Fibroblast of lung (primary cell): ENCODE measurements at regions not wholly inside any gene's neighbourhood (a gene's known extent, or its start where the extent isn't known, plus 50 kb on each side); places are given as distances from the start of the nearest gene placed in this dataset.

ENCODE experiments used
- DNase-seq, 2 donors: peaks; one replicate each; pipeline versions ENCODE4 v3.0.0 to v3.0.0-alpha.2; 2010; ENCODE audit warnings: low read depth in 2 of 2
- H2AFZ ChIP-seq: 2 replicates; pipeline ENCODE4 v1.5.1; 2012; ENCODE audit warnings: low read length, control low read depth, inconsistent platforms
- H3K27ac ChIP-seq: 2 replicates; pipeline ENCODE4 v1.5.1; 2011; ENCODE audit warnings: low read length, control low read depth; ENCODE audit not compliant: insufficient read depth
- H3K27me3 ChIP-seq: 2 replicates; pipeline ENCODE4 v1.5.1; 2011; ENCODE audit warnings: mild to moderate bottlenecking, low read length; ENCODE audit not compliant: control insufficient read depth, insufficient read depth
- H3K36me3 ChIP-seq: 2 replicates; pipeline ENCODE4 v1.5.1; 2011; ENCODE audit warnings: low read length; ENCODE audit not compliant: control insufficient read depth, insufficient read depth
- H3K4me1 ChIP-seq: 2 replicates; pipeline ENCODE4 v1.5.1; 2011; ENCODE audit warnings: low read length; ENCODE audit not compliant: control insufficient read depth, insufficient read depth; ENCODE audit errors: extremely low read depth
- H3K4me2 ChIP-seq: 2 replicates; pipeline ENCODE4 v1.5.1; 2011; ENCODE audit warnings: low read length, control low read depth; ENCODE audit not compliant: insufficient read depth; ENCODE audit errors: extremely low read depth
- H3K4me3 ChIP-seq, 4 experiments: fragments of 200-600 bp in 1 of 4; sonication (generic) in 1 of 4; replicated peaks in 1 of 4; 2 replicates each; pipeline ENCODE4 v1.5.1; 2011 to 2016; ENCODE audit warnings: low read length in 4 of 4, low read depth in 3 of 4, mild to moderate bottlenecking in 3 of 4, control low read depth in 2 of 4, inconsistent platforms in 1 of 4, mixed read lengths in 1 of 4; ENCODE audit not compliant: insufficient read depth in 1 of 4; ENCODE audit errors: control extremely low read depth in 1 of 4
- H3K79me2 ChIP-seq: 2 replicates; pipeline ENCODE4 v1.5.1; 2012; ENCODE audit warnings: mild to moderate bottlenecking, low read length, inconsistent platforms; ENCODE audit not compliant: control insufficient read depth, insufficient read depth
- H3K9ac ChIP-seq: 2 replicates; pipeline ENCODE4 v1.5.1; 2011; ENCODE audit warnings: mild to moderate bottlenecking, low read length, control low read depth; ENCODE audit not compliant: insufficient read depth
- H3K9me3 ChIP-seq: 2 replicates; pipeline ENCODE4 v1.5.1; 2012; ENCODE audit warnings: low read depth, low read length; ENCODE audit not compliant: control insufficient read depth, insufficient read depth
- H4K20me1 ChIP-seq: 2 replicates; pipeline ENCODE4 v1.5.1; 2011; ENCODE audit warnings: low read length; ENCODE audit not compliant: control insufficient read depth, insufficient read depth; ENCODE audit errors: extremely low read depth
- EZH2 ChIP-seq: IDR thresholded peaks from 2 replicates; pipeline ENCODE4 v1.5.1; 2012; ENCODE audit warnings: low read length, control low read depth, mild to moderate bottlenecking; ENCODE audit errors: missing control alignments
- TF ChIP-seq, protein P1 (sequence below), 2 donors: IDR thresholded peaks in 1 of 2; conservative IDR thresholded peaks in 1 of 2; 1 replicate in 1 of 2; 2 replicates in 1 of 2; pipeline ENCODE4 v1.5.1; 2011 to 2012; ENCODE audit warnings: low read length in 2 of 2, control low read depth in 1 of 2, inconsistent platforms in 1 of 2, low read depth in 1 of 2, mild to moderate bottlenecking in 1 of 2

DNA sequence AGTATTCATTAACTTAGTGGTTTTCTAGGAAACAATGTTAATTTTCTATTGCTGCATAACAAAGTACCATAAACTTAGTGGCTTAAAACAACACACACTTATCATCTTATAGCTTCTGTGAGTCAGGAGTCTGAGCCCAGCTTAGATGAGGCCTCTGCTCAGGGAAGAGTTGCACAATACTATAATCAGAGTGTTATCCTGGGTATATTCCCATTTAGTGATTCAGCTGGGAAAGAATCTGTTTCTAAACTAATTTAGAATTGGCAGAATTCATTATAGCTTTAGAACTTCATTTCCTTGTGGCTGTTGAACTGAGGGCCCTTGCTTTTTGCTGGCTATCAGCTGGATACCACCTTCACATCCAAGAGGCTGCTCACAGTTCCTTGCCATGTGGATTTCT lies 515.5 kb downstream of the BRINP3 start:
- no peaks in the 10 kb centered on the region for H3K79me2 ChIP-seq
- H3K4me3 ChIP-seq: no peak overlapping the region
- no peak overlapping the region for H3K4me2 ChIP-seq
- H3K36me3 ChIP-seq: no peaks in the 10 kb centered on the region
- H3K4me1 ChIP-seq: no peaks in the 10 kb centered on the region
- peak; percentile 91 for DNase-seq
- H3K9ac ChIP-seq: no peak overlapping the region
- H3K9me3 ChIP-seq: no peaks in the 10 kb centered on the region
- TF ChIP-seq EZH2: no peak
- TF ChIP-seq, protein P1, sequence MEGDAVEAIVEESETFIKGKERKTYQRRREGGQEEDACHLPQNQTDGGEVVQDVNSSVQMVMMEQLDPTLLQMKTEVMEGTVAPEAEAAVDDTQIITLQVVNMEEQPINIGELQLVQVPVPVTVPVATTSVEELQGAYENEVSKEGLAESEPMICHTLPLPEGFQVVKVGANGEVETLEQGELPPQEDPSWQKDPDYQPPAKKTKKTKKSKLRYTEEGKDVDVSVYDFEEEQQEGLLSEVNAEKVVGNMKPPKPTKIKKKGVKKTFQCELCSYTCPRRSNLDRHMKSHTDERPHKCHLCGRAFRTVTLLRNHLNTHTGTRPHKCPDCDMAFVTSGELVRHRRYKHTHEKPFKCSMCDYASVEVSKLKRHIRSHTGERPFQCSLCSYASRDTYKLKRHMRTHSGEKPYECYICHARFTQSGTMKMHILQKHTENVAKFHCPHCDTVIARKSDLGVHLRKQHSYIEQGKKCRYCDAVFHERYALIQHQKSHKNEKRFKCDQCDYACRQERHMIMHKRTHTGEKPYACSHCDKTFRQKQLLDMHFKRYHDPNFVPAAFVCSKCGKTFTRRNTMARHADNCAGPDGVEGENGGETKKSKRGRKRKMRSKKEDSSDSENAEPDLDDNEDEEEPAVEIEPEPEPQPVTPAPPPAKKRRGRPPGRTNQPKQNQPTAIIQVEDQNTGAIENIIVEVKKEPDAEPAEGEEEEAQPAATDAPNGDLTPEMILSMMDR (conservative IDR thresholded peaks at IDR 0.05 in 1 of 2, IDR thresholded peaks at IDR 0.05 in 1 of 2; ENCODE audit: low read depth in 1 of 2, low read length in 2 of 2): no peak
- no peaks in the 10 kb centered on the region for H3K27me3 ChIP-seq
- H2AFZ ChIP-seq: no peak overlapping the region
- H4K20me1 ChIP-seq: no peaks in the 10 kb centered on the region
- H3K27ac ChIP-seq: no peak overlapping the region

DNA sequence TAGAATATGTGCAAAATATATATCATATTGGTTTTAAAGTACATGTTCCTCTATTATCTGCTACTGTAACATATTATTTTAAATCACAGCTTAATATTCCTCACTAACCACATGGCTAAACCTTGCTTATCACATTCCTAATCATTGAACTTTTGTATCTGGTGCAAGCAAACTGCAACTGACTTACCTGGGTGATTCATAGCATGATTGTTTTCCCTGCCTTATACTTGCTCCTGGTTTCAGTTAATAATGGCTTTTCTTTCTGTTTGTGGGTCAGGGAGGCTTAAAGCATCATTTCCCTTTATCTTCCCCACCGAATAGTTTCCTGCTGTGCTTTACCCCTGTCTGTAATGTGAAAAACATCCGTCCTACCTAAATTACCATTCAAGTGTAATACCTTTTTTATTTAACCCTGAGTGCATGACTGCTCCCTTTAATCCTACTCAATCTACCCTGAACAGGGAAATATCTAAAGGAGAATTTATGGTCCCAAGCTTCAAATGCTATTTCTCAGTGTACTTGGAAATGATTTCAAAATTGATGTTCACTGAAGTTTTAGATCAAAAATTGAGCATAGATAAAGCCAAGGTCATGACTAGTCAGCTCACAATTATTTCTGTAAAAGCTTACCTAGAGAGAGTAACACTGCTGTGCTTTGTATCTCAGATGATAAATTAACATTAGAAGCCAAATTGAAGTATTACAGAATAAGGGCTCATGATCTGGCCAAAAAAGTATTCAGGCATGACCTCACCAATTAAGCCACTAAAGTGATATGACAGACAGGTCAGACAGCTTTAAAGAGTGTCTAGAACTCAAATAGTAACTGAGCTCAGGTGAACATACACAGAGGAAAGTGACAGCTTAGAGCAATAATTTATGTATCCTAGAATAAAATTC lies 507.1 kb downstream of the BRINP3 start:
- H3K4me1 ChIP-seq: no peaks in the 10 kb centered on the region
- no peak overlapping the region for H3K9ac ChIP-seq
- no peak overlapping the region for H3K4me2 ChIP-seq

DNA sequence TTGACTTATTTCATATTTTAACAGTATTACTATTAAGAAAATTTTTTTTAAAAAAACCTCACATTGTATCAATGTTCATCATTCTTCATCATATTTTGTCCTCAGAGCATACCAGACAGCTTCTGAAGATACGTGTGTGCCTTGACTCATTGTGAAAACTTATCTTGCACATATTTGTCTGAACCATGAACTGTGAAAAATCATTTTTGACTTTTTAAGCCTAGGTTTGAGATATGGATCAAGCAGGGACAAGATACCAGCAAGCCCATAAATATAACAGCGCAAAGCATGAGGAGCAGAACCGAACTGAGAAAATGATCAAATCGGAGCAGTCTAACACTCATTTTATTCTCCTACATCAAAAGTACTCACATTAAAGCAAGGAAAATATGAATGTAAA lies 506.0 kb downstream of the BRINP3 start:
- H3K4me3 ChIP-seq: no peak overlapping the region
- H3K79me2 ChIP-seq: no peaks in the 10 kb centered on the region
- no peaks in the 10 kb centered on the region for H4K20me1 ChIP-seq
- H3K27me3 ChIP-seq: no peaks in the 10 kb centered on the region
- TF ChIP-seq EZH2: no peak
- TF ChIP-seq, protein P1 (conservative IDR thresholded peaks at IDR 0.05 in 1 of 2, IDR thresholded peaks at IDR 0.05 in 1 of 2; ENCODE audit: low read depth in 1 of 2, low read length in 2 of 2): no peak
- H3K4me2 ChIP-seq: no peak overlapping the region
- no peak overlapping the region for H3K27ac ChIP-seq
- no peaks in the 10 kb centered on the region for H3K9me3 ChIP-seq
- no peak for DNase-seq
- no peaks in the 10 kb centered on the region for H3K36me3 ChIP-seq
- no peak overlapping the region for H3K9ac ChIP-seq
- no peak overlapping the region for H2AFZ ChIP-seq
- H3K4me1 ChIP-seq: no peaks in the 10 kb centered on the region

More for the DNA sequence above, 507.1 kb downstream of the BRINP3 start:
- no peaks in the 10 kb centered on the region for H3K9me3 ChIP-seq
- H4K20me1 ChIP-seq: no peaks in the 10 kb centered on the region
- no peak overlapping the region for H3K4me3 ChIP-seq
- no peaks in the 10 kb centered on the region for H3K27me3 ChIP-seq
- H3K27ac ChIP-seq: no peak overlapping the region
- DNase-seq: peak in 1 of 2 donors; percentile 7
- no peak for TF ChIP-seq EZH2
- TF ChIP-seq, protein P1 (conservative IDR thresholded peaks at IDR 0.05 in 1 of 2, IDR thresholded peaks at IDR 0.05 in 1 of 2; ENCODE audit: low read depth in 1 of 2, low read length in 2 of 2): no peak
- H3K79me2 ChIP-seq: no peaks in the 10 kb centered on the region
- no peaks in the 10 kb centered on the region for H3K36me3 ChIP-seq
- no peak overlapping the region for H2AFZ ChIP-seq
